ENCODE measurements at regions not wholly inside any gene's neighbourhood (a gene's known extent, or its start where the extent isn't known, plus 50 kb on each side); places are given as distances from the start of the nearest gene placed in this dataset.
"Not testable (repeated sequence)": the region's sequence is repeated elsewhere in the genome, so short reads cannot be mapped to it uniquely, and the experiment has no call there.

DNA sequence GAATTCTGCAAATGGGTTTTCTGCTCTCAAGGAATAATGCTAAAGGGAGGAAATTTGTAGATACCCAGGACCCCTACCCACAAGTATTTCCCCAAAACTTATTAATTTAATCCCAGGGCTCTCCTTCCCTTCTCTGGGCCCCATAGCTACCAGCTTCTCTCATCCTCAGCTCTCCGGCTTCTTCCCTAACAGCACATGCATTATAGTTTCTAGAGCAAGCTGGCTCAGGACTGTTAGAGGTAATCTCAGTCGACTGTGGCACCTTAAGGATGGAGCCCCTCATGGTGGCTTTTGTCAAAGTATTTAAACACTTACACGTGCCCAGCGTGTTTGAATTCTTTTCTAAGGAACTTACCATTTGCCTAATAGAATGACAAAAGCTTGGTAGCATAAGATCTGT is 252.5 kb upstream of the GAS1 start:
- no peak for DNase-seq (ENCODE audit: low read depth)

DNA sequence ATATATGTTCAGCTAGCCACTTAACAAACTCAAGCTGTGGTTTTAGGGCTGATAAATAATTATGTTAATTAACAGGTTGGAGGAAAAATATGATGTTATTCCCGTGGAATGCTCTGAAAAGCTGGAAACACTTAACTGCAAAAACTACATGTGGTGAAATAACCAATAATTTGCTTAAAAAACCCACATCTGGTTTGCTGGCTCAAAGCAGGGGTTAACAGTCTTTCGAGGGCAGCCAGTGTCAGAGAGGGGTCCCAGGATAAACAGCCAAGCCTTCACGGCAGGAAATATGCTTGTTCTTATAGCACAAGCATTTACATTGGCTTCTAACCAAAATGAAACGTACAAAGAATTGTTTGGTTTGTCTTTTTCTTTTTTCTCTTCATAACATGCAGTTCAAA is 254.0 kb upstream of the GAS1 start:
- DNase-seq (ENCODE audit: low read depth): peak; percentile 94

DNA sequence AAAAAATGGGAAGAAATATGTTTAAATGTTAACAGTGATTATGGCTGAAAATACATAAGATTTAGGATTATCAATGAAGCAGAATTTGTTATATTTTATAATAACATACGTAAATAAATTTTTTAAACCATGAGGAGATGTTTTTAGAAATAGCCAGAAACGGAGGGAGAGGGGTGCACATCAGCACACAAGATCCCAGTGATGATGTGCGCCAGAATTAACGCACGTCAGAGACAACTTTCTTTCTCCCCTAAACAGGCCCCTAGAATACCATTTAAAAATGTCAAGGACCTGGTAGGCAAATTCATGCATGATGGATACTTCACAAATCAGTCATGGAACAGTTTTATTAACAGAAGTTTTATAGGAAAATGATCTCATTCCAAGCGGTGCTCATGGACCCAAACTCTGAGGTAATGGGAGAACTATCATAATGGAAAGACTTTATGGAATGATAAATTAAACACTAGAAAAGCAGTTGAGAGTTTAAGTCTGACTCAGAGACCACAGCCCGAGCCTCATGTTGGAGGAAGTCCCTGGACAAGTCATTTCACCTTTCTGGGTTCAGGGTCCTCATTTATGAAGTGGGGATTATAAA is 258.9 kb upstream of the GAS1 start:
- peak; percentile 21 for DNase-seq (ENCODE audit: low read depth)

DNA sequence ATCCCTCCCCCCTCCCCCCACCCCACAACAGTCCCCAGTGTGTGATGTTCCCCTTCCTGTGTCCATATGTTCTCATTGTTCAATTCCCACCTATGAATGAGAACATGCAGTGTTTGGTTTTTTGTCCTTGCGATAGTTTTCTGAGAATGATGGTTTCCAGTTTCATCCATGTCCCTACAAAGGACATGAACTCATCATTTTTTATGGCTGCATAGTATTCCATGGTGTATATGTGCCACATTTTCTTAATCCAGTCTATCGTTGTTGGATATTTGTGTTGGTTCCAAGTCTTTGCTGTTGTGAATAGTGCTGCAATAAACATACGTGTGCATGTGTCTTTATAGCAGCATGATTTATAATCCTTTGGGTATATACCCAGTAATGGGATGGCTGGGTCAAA is 263.4 kb upstream of the GAS1 start:
- DNase-seq (ENCODE audit: low read depth): not testable (repeated sequence)

DNA sequence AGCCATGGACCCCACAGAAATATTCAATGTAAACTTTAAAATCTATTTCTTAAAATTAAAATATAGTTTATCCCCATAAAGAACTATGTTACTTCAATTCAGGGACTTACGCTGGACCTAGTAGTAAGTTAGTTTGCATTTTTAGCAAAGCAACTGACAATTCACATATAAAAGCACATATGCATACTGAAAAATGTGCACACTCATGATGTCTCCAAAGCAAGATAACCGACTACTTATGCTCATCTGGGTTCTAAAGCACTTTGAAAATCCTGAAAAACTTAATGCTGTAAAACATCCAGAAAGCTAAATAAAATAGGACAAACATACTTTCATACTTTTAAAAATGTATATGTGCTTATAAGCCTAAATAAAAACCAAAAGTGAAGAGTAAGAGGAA is 264.4 kb upstream of the GAS1 start:
- DNase-seq (ENCODE audit: low read depth): no peak

DNA sequence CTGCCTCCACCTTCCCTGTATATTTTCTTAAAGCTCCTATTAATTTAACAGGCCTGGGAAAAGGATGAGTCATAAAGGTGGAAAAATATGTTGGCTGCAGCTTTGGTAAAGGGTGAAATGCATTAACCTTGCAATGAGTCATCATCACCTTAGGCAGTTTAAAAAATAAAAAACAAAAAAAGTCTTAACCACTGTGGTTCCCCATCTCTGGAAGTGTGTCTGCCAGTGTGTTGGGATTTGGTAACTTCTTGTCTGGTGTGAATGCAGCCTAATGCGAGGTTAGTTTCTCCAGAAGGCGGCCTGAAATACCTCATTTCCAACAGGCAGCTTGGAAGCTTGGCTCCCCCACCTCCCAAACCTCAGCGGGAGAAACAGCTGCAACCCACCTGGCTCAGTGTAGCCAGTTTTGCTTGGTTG is 265.3 kb upstream of the GAS1 start:
- DNase-seq (ENCODE audit: low read depth): no peak

DNA sequence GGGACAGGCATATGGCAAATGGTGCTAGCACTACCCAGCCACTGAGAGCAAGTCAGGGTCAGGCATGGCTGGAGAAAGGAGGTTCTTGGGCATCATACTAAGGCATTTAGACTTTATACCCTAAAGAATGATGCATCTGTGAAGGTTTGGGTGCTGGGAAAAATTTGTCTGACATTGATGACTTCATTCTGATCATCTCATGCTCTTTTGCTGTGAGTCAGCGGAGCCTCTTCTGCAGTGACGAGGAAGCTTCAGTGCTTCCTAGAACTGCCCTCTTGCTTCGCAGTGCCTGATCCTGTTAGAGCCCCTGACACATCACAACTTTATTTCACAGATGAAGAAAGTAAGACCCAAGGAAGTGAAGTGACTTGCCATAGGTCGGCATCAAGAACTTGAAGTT is 266.6 kb upstream of the GAS1 start:
- DNase-seq (ENCODE audit: low read depth): no peak

DNA sequence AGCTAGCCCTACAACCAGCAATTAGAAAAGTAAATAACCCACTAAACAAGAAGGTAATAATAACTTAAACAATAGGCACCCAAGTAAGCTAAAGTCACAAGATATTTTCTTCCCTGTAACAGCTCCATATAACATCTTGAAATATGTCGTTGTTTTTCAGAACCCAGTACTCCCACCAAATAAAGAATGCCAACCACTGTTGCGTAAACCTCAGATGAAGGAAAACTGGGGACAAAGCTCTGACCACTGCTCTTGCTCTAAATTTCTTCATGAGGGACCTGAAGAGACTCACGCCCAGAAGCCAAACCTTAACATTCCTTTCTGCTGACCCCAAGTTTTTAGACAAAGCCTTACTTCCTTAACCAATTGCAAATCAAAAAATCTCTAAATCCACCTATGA is 267.7 kb upstream of the GAS1 start:
- no peak for DNase-seq (ENCODE audit: low read depth)

DNA sequence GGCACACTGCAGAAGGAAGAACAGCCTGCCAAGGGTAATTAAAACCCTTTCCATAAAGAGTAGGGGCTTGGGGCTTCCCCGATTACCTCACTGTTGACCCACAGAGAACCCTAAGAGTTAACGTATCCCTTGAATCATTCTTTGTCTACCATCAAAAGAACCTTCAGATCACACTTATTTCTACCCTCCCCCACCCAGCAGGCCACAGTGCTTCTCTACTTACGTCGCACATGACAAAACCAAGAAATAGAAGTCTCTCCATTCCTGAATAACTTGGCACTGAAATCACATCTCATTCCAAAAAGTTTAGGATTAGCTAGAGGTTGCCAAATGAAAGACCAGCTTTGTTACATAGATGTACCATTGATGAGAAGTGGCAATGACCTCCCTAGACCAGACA is 268.7 kb upstream of the GAS1 start:
- no peak for DNase-seq (ENCODE audit: low read depth)

DNA sequence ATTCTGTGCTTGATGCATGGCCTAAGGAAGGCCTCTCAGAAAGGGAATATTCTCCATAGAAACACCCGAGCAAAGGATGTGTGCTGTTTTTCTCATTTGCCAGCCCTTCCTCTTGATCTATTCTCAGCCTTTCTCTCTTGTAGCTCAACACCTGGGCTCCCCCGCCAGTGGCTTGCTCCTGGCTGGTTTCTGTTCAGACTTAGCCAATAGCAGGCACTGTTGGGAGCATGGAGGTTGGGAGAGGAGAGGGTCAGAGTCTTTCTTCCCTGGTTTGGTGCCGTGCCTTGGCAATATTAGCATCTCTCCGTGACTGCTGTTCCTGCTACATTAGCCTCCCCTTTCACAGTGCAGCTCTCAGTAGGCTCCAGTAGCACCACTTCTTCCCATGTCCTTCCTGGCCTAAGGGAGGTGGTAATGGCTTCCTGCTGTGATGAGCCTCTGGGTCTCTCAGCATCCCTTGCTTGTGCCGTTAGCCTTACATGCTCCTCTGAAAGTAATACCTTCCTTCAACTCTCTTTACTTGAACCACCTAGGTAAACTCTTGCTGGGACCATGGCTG is 269.7 kb upstream of the GAS1 start:
- DNase-seq (ENCODE audit: low read depth): no peak

DNA sequence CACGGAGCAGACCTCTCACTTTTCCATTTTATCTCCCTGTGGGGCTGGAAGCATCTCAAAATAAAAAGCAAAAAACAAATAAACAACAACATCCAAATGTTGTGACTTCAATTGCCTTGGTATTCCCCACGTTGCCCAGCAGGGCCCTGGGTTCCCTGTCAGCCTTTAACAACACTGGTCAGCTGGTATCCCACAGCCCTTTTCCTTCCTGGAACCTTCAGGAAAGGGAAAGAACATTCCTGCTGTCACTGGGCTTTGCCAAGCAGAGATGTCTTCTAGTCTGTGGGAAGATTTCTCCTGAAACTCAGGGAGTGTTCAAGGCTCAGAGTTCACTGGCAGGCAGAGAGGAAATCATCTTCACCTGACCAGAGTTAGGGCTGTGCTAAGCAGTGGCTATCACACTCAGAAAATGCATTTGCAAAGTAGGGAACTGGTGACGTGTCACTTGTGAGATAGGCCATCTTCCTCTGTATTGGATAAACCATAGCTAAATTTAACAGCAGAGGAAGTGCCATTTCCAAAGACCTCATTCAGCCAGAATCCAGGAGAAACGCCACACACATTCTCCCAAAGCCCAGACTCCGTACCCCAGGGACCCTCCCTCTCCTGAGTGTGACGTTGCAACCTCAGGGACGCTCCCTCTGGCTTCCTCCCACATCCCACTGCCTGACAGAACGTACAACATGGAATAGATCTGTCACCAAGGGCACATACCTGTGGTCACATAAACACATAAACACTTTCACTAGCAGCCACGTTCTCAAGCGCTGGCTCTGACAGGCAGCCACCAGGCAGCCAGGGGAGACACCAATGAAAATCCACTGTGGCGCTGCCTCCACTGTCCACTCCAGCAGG is 274.0 kb upstream of the DAPK1 start:
- DNase-seq (ENCODE audit: low read depth): no peak

DNA sequence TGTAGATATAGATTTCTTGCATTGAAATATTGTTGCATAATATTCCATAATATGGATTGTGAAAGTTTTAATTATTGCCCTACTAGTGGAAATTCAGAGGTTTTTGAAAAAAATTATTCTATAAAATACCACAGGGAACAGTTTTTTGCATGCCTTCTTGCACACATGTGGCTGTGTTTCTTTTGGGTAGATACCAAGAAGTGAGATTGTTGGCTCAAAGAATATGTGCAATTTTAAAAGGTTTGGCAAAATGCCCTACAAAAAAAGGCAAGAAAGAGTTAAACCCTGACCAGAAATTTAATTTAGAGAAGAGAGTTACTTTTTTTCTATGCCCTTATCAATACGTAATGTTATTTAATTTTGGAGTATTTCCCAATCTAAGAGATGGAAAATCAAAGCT is 270.8 kb upstream of the DAPK1 start:
- DNase-seq (ENCODE audit: low read depth): no peak

DNA sequence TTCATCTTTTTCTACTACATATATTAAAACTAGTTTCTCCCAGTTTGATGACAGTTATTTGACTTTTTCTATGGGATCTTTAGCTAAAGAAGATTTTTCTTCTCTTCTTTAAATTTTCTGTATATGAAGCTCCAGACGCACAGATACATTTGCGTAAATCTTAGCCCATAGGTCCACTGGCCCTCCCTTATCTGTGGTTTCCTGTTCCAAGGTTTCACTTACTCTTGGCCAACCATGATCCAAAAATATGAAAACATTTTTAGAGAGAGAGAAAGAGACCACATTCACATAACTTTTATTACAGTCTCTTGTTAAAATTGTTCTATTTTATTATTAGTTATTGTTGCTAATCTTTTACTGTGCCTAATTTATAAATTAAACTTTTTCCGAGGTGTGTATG is 270.2 kb upstream of the DAPK1 start:
- no peak for DNase-seq (ENCODE audit: low read depth)

DNA sequence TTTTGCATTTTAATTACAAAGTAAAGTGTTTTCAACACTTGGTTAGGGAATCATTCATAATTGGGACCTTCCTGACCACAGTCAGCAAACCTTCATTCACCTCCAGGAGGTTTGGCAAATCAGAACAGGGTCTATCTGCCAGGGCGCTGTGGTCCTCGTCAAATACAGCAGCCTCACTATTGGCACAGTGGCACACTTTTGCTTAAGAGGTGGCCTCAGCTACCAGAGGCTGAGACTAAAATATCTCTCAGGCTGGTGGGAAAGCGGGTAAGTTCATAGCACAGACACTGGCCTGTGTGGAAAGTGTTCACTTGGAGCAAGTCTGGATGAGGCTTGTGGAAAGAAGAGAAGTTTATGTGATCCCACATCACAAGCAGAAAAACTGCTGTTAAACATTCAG is 268.6 kb upstream of the DAPK1 start:
- DNase-seq (ENCODE audit: low read depth): no peak

DNA sequence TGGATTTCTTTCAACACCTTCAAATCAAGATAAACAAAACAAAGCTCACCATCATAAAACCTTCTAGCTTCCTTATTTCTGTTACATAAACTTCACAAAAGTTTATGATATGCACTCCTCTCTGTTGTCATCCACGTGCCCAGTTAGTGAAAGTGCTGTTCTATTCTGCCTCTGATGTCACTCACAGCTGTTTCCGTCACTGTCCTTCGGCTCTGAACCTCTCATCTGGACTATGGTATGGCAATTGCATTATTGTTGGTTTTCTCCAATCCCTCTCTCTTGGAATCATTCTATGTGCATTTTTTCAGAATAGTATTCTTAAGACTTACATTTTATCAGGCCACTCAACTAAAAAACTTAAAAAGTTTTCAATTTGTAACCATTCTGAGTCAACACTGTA is 264.2 kb upstream of the DAPK1 start:
- no peak for DNase-seq (ENCODE audit: low read depth)

DNA sequence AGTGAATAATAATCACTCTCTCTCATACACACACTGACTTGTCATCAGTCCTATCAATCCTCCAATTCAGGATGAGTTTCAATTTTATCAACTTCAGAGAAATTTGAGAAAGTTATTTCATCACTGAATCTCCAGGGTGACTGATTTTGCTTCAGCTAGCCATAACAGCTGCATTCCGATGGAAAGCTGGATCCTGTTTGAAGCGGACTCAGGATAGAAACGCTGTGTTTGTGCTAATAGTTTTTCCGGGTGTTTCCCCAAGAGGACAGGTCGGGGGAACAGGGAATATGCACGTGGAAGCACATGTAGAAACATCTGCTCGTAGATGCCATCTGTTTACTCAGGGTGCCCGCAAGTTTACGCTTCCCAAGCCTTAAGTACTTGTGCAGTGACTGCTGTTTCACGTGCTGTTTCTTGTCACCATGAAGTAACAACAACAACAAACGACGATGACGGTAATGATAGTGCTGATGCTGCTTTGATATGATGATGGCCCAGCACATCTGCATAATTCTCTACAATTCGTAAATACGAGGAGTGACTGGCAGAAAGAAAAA is 263.7 kb upstream of the DAPK1 start:
- DNase-seq (ENCODE audit: low read depth): no peak

DNA sequence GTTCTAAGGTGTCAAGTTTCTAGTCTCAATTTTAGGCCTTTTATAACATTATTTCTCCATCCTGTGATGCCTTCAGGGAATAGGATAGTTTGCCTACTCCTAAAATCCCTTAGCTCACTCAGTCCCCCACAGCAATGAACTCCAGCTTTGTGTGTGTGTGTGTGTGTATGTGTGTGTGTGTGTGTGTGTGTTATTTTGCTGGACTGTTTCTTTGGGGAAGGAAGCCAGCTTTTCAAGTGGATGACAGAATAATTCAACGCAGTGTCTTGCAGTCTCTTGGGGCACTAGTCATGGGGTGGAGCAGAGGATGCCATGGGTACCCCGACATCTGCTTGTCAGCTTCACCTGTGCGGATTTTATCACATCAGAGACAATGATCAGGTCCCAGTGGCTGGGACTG is 262.8 kb upstream of the DAPK1 start:
- no peak for DNase-seq (ENCODE audit: low read depth)

DNA sequence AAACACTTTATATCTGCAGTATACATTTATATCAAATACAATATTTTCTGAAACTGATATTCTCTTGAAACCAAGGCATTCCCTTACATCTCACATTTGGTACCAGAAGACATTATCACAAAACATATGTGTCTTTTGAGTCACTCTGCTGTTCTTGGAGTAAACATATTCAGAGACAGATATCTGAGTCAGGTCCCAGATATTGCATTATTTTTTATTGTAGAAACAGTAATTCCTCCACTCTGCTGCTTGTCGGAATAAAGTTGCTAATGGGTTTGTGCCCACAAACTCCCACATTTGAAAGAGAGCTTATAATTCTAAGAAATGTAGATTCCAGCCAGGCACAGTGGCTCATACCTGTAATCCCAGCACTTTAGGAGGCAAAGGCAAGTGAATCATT is 261.1 kb upstream of the DAPK1 start:
- no peak for DNase-seq (ENCODE audit: low read depth)

DNA sequence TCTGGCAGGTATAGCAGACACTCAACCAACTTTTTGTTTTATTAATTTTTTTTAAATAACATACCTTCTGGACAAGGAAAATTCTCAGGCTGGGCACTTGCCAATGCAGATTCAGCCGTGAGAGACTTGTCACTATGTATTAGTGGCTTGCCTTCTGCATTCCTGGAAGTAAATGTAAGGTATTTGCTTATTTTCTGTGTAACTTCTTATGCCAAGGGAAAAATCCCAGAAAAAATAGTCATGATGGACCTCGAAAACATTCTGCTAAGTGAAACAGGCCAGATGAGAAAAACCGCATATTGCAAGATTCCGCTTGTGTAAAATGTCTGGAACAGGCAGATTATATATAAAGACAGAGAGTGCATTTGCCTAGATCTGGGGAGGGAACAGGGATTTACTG is 260.3 kb upstream of the DAPK1 start:
- no peak for DNase-seq (ENCODE audit: low read depth)

DNA sequence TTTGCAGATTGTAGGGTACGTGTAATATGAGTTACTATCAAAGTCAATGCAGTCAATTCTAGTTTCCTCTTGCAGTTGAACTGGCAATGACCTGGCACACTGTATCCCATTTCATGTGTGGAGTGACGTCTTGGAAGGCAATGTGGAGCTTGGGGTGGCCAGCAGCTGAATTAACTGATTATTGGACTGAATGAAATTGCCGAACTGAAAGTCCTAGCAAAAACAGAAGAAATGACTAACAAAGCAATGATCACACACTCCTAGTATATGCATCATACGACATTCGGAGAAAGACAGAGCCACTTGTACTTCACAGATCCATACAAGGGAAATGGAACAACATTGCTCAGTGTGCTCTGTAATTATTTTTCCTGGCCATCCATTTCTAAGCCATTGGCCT is 259.1 kb upstream of the DAPK1 start:
- no peak for DNase-seq (ENCODE audit: low read depth)

DNA sequence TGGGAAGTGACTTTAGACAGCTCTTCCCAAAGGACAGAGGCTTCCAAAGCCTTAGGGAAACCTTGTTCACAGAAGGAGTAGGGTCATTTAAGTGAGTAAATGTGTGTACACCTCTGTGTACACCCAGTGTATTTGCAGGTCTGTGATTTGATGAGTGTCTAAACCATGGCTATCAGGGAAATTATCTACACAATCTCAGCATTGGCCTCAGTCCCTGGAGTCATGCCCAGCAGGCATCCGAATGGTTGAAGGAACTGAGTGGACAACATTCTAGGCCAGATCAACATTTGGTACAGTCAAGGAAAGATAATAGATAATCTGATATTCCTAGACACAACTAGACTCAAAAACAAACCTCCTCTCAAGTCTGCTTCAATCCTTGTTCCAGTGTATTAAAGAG is 258.4 kb upstream of the DAPK1 start:
- no peak for DNase-seq (ENCODE audit: low read depth)

DNA sequence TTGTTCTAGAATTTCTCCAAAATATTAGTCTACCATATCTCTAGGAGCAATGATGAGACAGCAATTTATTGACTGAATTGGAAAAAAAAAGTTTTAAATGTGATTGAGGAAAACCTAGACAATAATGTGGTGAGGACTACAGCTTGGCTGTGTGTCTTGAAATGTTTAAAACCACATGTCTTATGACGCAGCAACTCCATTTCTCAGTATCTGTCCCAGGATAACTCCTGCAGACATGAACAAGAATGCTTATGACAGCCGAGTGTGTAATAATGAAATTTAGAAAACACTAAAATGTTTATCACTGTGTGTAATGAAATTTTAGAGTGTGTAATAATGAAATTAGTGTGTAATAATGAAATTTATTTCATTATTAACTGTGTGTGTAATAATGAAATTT is 254.1 kb upstream of the DAPK1 start:
- DNase-seq (ENCODE audit: low read depth): no peak

DNA sequence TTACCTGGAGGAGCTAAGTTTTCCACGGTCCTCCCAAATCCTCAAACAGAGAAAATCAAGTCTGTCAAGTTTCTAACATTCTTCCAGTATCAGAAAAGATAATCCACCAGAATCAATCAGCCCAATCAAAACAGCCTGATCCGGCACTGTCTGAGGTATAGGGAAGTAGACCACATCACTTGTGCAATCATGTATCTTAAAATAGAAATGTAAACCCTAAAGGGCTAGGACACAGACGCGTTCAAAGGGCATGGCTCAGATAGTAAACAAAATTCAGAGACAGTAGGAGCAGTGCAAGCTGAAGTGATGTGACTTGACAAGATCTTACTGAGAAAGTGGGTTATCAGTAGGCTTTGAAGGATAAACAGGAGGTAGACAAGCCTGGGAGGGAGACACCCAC is 252.4 kb upstream of the DAPK1 start:
- no peak for DNase-seq (ENCODE audit: low read depth)
